M059J (cell line): ENCODE measurements at regions not wholly inside any gene's neighbourhood (a gene's known extent, or its start where the extent isn't known, plus 50 kb on each side); places are given as distances from the start of the nearest gene placed in this dataset.

Experiments used
- DNase-seq: peaks from one replicate; pipeline ENCODE4 v3.0.0-alpha.2; 2012; ENCODE audit warnings: low read depth

DNA sequence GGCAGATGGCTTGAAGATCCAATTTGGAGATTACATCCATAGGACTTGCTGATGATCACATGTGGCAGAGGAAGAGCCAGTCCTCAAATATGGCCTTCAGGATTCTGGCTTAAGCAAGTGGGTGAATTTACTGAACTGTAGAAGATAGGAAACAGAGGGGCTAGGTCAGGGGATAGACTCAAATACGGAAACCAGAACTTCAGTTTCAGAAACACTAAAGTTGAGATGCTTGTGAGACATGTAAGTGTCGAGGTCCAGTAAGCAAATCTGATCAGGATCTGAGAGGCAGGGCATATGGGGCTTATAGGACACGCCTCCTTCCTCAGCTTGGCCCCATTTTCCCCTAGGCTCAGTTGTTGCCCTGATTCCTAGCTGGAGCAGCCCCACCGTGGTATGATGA is 107.7 kb downstream of the LBH start:
- no peak for DNase-seq

GRCh38 chr2:30341500-30342267 is 105.4 kb upstream of the LCLAT1 start:
- DNase-seq: no peak

- DNase-seq: no peak
Observed at GRCh38 chr2:30346471-30347169, 100.4 kb upstream of the LCLAT1 start.

- no peak for DNase-seq
Observed at GRCh38 chr2:30348825-30349224, 98.2 kb upstream of the LCLAT1 start.

DNA sequence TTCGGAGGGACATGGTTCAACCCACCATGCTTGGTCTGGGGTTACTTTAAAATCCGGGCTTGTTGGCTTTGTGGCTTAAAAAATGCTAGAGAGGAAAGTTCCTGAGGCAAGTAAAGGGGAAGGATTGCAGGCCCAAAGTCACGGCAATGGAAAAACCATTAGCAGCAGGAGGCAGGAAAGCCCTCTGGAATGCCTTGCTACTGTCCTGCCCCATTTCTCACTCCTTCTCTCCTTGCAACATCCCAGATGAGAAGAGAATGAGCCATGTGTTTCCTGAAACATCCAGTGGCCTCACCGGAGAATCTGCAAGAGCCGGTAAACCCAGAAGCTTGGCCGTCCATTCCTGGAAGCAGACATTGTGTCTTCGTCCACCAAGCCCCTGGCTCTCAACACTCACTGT is 97.4 kb upstream of the LCLAT1 start:
- DNase-seq: no peak

DNA sequence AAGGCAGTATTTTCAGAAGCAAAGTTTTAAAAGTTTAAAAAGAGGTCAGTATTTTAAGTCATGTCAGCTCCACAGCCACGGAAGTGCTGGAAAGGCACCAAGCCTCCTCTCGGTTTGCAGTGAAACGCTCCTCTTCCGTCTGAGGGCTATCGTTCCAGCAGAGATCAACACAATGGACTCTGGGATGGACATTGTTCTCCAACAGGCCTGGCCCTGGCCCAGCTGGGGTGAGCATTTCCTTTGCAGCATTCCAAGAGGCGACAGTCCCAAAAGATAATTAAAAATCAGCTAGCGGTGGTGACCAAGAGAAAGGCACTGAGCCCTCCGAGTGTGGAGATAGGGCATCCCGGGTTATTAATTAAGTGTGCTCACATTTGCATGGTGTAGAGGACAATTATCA is 95.9 kb upstream of the LCLAT1 start:
- DNase-seq: no peak

GRCh38 chr2:30351949-30352348 is 95.1 kb upstream of the LCLAT1 start:
- DNase-seq: no peak

GRCh38 chr2:30354150-30354549 is 92.9 kb upstream of the LCLAT1 start:
- DNase-seq: no peak

GRCh38 chr2:30354621-30355020 is 92.4 kb upstream of the LCLAT1 start:
- peak; percentile 67 for DNase-seq

DNA sequence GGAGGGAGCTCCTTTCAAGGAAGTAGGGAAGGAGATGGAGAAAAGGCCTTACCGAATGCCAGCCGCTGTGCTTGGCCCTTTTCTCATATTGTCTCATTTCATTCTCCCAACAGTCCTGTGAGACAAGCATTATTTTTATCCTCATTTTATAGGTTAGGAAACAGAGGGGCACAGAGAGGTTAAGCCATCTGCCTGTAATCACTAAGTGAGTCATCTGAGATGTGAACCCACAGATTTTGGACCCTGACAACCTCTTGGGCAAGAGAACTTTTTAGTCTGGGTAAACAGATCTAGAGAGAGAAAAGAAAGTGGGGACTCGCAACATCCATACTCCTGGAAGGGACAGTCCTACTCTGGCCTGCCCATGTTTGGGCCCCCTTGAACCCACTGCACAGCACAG is 91.7 kb upstream of the LCLAT1 start:
- DNase-seq: no peak

DNA sequence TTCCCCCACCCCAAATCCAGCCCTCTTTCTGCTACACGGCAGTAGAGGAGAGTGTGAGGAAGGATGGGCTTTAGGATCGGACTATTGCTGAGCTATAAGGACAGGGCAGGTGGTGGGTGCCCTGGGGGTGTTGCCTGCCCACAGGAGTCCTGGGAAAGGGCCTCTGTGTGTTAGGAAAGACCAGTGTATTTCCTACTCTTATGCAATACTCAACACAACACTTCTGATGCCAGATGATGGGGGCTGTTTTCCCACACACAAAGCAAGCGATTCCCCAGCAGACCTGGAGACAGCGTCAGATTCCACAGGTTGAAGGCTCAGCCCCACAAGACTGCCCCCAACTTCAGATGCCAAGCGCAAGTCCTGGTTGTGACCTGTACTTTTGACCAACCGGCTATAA is 91.0 kb upstream of the LCLAT1 start:
- no peak for DNase-seq

DNA sequence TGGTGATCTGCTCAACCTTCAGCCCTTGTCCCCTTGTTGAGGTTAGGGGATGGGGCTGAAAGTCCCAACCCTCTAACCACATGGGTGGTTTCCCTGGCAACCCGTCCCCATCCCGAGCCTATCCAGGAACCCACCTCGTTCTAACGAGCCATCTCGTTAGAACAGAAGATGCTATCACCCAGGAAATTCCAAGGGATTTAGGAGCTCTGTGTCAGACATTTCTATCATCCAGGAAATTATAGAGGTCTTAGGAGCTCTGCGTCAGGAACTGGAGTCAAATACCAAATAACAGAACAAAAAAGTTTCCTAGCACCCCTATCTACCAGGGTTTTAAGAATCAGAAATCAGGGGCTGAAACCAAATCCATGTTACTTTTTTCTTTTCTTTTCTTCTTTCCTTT is 90.3 kb upstream of the LCLAT1 start:
- DNase-seq: no peak

- DNase-seq: no peak
Observed at GRCh38 chr2:30358351-30358750, 88.7 kb upstream of the LCLAT1 start.

DNA sequence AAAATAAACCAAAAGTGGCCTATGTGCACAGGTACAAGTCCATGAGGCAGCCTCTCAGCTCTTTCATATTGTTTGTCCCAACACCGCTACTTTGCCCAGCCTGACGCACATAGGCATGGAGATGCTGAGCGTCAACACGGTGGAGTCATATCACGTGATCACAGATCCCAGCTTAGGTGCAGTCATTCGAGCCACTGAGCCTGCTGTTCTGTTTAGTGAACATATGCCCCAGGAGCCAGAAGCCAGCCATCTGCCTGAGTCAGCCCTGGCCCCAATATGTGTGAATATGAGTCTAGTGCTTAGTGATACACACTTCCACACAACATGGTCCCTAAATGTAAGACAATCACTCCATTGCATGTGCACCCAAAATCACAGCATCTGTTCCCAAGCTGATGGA is 88.2 kb upstream of the LCLAT1 start:
- DNase-seq: no peak

DNA sequence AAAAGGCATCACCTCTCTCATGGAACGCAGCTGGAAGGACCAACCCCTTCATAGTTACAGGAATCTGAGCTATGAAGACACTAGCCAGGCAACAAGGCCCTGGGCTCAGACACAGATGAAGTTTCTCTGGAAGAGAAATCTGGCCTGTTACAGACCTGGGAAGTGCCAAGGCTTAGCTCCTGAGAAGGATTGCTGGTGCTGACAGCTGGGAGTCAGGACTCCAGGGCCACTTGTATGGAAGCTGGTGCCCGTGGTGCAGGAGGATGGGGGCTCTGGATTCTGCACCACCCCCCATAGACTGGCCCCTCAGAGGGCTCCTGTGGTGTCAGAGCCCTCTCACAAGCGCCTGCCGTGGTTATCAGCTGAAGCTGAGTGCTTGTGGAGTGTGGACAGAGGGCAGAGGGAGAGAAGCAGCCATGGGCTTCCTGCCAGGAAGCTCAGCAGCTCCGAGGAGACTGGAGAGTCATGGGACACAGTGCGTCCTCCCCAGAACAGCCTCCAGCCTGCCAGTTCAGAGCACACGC is 87.3 kb upstream of the LCLAT1 start:
- DNase-seq: no peak

DNA sequence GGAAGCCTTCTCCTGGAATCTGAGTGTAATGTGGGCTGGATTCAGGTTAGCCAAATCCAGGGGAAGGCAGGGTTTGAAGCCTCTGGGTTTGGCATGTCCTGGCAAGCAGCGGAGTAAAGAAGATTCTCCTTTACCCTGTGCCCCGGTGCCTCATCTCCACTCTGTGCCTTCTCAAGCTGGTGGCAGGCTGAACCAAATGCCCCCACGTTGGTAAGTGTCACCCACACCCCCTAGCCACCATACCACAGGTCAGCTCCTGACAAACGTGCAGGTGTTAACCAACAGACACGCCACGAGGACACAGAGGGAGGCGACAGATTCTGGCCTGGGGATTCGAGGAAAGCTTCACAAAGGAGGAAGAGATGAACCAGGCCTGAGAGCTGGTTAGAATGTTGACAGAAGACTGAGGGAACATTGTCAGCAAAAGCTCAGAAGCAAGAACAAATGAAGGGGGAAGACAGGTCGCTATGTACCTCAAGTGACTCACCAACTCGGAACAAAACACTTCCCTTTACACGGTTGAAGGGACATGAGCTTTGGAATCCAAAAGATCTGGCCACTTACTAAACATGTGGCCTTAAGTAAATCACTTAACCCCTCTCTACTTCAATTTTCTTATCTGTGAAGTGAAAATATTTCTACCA is 85.2 kb upstream of the LCLAT1 start:
- peak; percentile 81 for DNase-seq

- DNase-seq: peak; percentile 88
Observed at GRCh38 chr2:30362468-30363081, 84.5 kb upstream of the LCLAT1 start.

- DNase-seq: no peak
Observed at GRCh38 chr2:30363406-30363805, 83.6 kb upstream of the LCLAT1 start.

GRCh38 chr2:30365201-30365600 is 81.8 kb upstream of the LCLAT1 start:
- DNase-seq: no peak

DNA sequence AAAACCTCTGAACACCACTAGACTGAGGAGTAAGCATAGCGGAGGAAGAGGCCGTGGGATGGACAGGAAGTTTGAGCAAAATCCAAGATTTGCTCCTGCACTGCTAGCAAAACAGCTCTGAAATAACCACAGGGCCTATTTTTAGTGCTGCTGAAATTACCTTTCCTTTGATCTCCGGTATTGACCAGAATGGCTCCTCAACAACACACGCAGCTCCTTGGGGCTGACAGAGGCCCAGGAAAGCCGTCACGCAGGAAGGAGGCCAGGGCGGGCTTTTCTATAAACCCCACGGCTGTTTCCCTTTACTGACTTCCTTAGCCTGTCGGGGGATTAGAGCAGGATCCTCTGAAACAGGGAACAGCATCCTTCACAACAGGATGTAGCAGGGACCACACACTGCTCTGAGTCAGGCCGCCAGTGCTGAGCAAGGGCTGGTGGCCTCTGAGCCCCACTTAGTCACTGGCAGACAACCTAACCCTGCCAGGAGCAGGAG is 80.8 kb upstream of the LCLAT1 start:
- peak; percentile 77 for DNase-seq

DNA sequence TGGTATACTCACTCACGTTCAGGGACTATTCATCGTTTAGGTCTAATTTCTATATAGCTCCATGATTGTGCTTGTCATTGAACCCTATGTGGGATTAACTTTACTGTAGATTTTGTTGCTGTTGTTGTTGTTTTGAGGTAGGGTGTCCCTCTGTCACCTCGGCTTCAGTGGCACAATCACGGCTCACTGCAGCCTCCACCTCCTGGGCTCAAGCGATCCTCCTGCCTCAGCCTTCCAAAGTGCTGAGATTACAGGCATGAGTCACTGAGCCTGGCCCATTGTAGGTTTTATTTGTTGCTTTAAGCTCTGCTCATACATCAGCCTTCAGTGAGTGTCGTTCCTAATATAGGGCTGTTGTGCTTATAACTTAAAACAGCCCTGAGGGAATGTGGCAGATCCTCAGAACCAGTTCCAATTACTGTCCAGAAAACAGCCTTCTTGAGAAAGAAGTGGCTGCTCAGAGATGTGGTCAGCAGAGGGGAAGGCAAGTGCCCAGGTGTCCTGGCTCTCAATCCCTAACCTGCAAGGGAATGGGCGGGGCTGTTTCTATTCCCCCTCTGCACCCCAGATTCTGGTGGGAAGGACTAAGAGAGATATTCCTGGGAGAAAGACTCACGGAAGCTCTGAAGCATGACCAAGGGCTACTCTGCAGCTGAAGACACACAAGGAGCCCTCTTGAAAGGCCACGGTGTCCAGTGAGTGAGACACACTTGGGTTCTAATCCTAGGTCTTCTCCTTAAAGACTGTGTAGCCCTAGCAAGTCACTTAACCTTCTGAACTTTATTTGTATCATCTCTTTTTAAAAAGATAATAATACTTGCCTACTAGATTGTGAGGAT is 79.6 kb upstream of the LCLAT1 start:
- peak; percentile 88 for DNase-seq
